WTC11 (cell line): ENCODE measurements at regions not wholly inside any gene's neighbourhood (a gene's known extent, or its start where the extent isn't known, plus 50 kb on each side); places are given as distances from the start of the nearest gene placed in this dataset.

Experiments
- ATAC-seq: fragments of 200-7000 bp; cut with Tn5 transposase; 2 replicates; pipeline ENCODE4 v1.10.0; 2021; ENCODE audit warnings: mild to moderate bottlenecking, moderate library complexity
- CTCF ChIA-PET: fragments of 300-600 bp; sonication (Branson Sonifier 250); formaldehyde crosslinking; loops from one replicate; lab custom pipeline; 2021; ENCODE audit warnings: antibody characterized with exemption; lab: Charles Lee
- POLR2A ChIA-PET: fragments of 350-600 bp; sonication (Branson Sonifier 250); formaldehyde crosslinking; loops from one replicate; lab custom pipeline; 2021; ENCODE audit warnings: antibody characterized with exemption; lab: Charles Lee
- DNase-seq: peaks from one replicate; pipeline ENCODE4 v3.0.0; 2021; ENCODE audit warnings: low spot score
- H3K27ac Mint-ChIP-seq: 2 replicates; pipeline ENCODE4 v1.8.0; 2021; ENCODE audit warnings: mixed read lengths
- H3K27me3 Mint-ChIP-seq: 2 replicates; pipeline ENCODE4 v1.8.0; 2021; ENCODE audit warnings: low read depth, mild to moderate bottlenecking, moderate library complexity, mixed read lengths
- H3K36me3 Mint-ChIP-seq: 2 replicates; pipeline ENCODE4 v1.8.0; 2021; ENCODE audit warnings: mixed read lengths
- H3K4me1 Mint-ChIP-seq: 2 replicates; pipeline ENCODE4 v1.8.0; 2022; ENCODE audit warnings: mixed read lengths
- H3K4me3 Mint-ChIP-seq: 2 replicates; pipeline ENCODE4 v1.8.0; 2021; ENCODE audit warnings: mild to moderate bottlenecking, moderate library complexity, mixed read lengths
- H3K9me3 Mint-ChIP-seq: 2 replicates; pipeline ENCODE4 v1.8.0; 2021; ENCODE audit warnings: mixed read lengths
- FOXJ3 ChIP-seq: sonication (generic); formaldehyde crosslinking; IDR thresholded peaks from 2 replicates; pipeline ENCODE4 v1.9.0; 2021; ENCODE audit warnings: missing genetic modification reagents, mild to moderate bottlenecking, borderline replicate concordance
- FOXK1 ChIP-seq: sonication (generic); formaldehyde crosslinking; IDR thresholded peaks from 2 replicates; pipeline ENCODE4 v1.8.0; 2022; ENCODE audit warnings: mild to moderate bottlenecking, moderate library complexity, missing genetic modification reagents
- FOXP4 ChIP-seq: sonication (generic); formaldehyde crosslinking; IDR thresholded peaks from 2 replicates; pipeline ENCODE4 v1.8.0; 2022; ENCODE audit warnings: mild to moderate bottlenecking, missing genetic modification reagents
- GABPB1 ChIP-seq: sonication (generic); formaldehyde crosslinking; IDR thresholded peaks from 2 replicates; pipeline ENCODE4 v1.8.1; 2023; ENCODE audit warnings: mild to moderate bottlenecking, missing genetic modification reagents
- MAX ChIP-seq: sonication (generic); formaldehyde crosslinking; IDR thresholded peaks from 2 replicates; pipeline ENCODE4 v1.8.0; 2022; ENCODE audit warnings: mild to moderate bottlenecking, missing genetic modification reagents
- NFE2L1 ChIP-seq: sonication (generic); formaldehyde crosslinking; IDR thresholded peaks from 2 replicates; pipeline ENCODE4 v1.8.1; 2023; ENCODE audit warnings: missing genetic modification reagents
- NR2C2 ChIP-seq: sonication (generic); formaldehyde crosslinking; IDR thresholded peaks from 2 replicates; pipeline ENCODE4 v1.8.0; 2022; ENCODE audit warnings: mild to moderate bottlenecking, missing genetic modification reagents
- ZBTB21 ChIP-seq: sonication (generic); formaldehyde crosslinking; IDR thresholded peaks from 2 replicates; pipeline ENCODE4 v1.8.1; 2023; ENCODE audit warnings: mild to moderate bottlenecking, missing genetic modification reagents, borderline replicate concordance
- ZBTB43 ChIP-seq: sonication (generic); formaldehyde crosslinking; IDR thresholded peaks from 2 replicates; pipeline ENCODE4 v1.8.1; 2023; ENCODE audit warnings: mild to moderate bottlenecking, missing genetic modification reagents
- ZNF317 ChIP-seq: sonication (generic); formaldehyde crosslinking; IDR thresholded peaks from 2 replicates; pipeline ENCODE4 v1.8.1; 2023; ENCODE audit warnings: low read depth, mild to moderate bottlenecking, moderate library complexity, missing genetic modification reagents, borderline replicate concordance
- ZNF671 ChIP-seq: fragments of 250-450 bp; sonication (Bioruptor Pico); IDR thresholded peaks from 2 replicates; pipeline ENCODE4 v1.8.0; 2021; ENCODE audit warnings: mild to moderate bottlenecking

GRCh38 chr20:53739799-53740785, 146.5 kb upstream of the ZNF217 start:
- POLR2A ChIA-PET: interaction anchor here (1.0 to 2.1 kb wide), 2 partner anchors 14 to 116 kb away, joined by 3 to 12 read pairs; no protein-coding TSS in a partner anchor
- DNase-seq (no peak), ATAC-seq (no peak)
- peaks cover 81% of the 10 kb centered on the region for H3K4me1 Mint-ChIP-seq
- peak overlapping the region; percentile 99 for H3K27ac Mint-ChIP-seq
- peak overlapping the region; percentile 26 for H3K4me3 Mint-ChIP-seq
- CTCF ChIA-PET: interaction anchor here (0.6 to 2.4 kb wide), 4 partner anchors 10 to 200 kb away, joined by 4 to 9 read pairs (median 6); partner anchors contain the start of gene ZNF217
- no peaks in the 10 kb centered on the region for H3K9me3 Mint-ChIP-seq
- H3K36me3 Mint-ChIP-seq: no peaks in the 10 kb centered on the region
- TF ChIP-seq FOXJ3 (no peak), GABPB1 (CRISPR knock-in tag) (peak; percentile 1; the same call in 1 of the 2 replicates), FOXP4 (CRISPR knock-in tag) (peak; percentile 80; the same call in 1 of the 2 replicates), ZBTB21 (CRISPR knock-in tag) (no peak), FOXK1 (CRISPR knock-in tag) (0 out of 2 replicates have a peak, but pooled peaks have one; percentile 37)
- H3K27me3 Mint-ChIP-seq: no peaks in the 10 kb centered on the region

- ChIA-PET CTCF (interaction anchor here (0.6 to 2.4 kb wide), 9 partner anchors 9 to 201 kb away, joined by 3 to 9 read pairs (median 4); partner anchors contain the start of gene ZNF217), POLR2A (interaction anchor here (0.9 to 2.1 kb wide), 4 partner anchors 12 to 180 kb away, joined by 3 to 12 read pairs (median 4); no protein-coding TSS in a partner anchor)
- Mint-ChIP-seq H3K9me3 (no peaks in the 10 kb centered on the region), H3K27me3 (no peaks in the 10 kb centered on the region), H3K27ac (peak overlapping the region; percentile 99), H3K4me3 (0 out of 2 replicates have a peak overlapping the region, but pooled peaks have one; percentile 26), H3K36me3 (no peaks in the 10 kb centered on the region), H3K4me1 (peaks cover 81% of the 10 kb centered on the region)
- ATAC-seq (no peak), DNase-seq (no peak)
- TF ChIP-seq GABPB1 (CRISPR knock-in tag) (peak; percentile 45; the same call in 1 of the 2 replicates), ZNF671 (CRISPR knock-in tag) (no peak)
Measured at GRCh38 chr20:53738945-53739798, 145.5 kb upstream of the ZNF217 start.

GRCh38 chr20:53738039-53738944, 144.7 kb upstream of the ZNF217 start:
- CTCF ChIA-PET: interaction anchor here (0.6 to 2.4 kb wide), 9 partner anchors 11 to 447 kb away, joined by 3 to 9 read pairs (median 3); no protein-coding TSS in a partner anchor
- POLR2A ChIA-PET: interaction anchor here (0.6 to 2.1 kb wide), 5 partner anchors 13 to 181 kb away, joined by 3 to 12 read pairs (median 3); no protein-coding TSS in a partner anchor
- Mint-ChIP-seq H3K4me3 (peak overlapping the region; percentile 53), H3K4me1 (peaks cover 77% of the 10 kb centered on the region), H3K27me3 (no peaks in the 10 kb centered on the region), H3K36me3 (no peaks in the 10 kb centered on the region), H3K9me3 (no peaks in the 10 kb centered on the region), H3K27ac (peak overlapping the region; percentile 99)
- DNase-seq (peak; percentile 64), ATAC-seq (peak; percentile 71)
- TF ChIP-seq NFE2L1 (CRISPR knock-in tag): no peak
- TF ChIP-seq GABPB1 (CRISPR knock-in tag): peak; percentile 81
- 0 out of 2 replicates have a peak, but pooled peaks have one; percentile 12 for TF ChIP-seq MAX (CRISPR knock-in tag)
- peak; percentile 76 for TF ChIP-seq ZNF317 (CRISPR knock-in tag)
- TF ChIP-seq ZBTB43: no peak
- TF ChIP-seq NR2C2 (CRISPR knock-in tag): no peak
